ENCODE measurements at regions not wholly inside any gene's neighbourhood (a gene's known extent, or its start where the extent isn't known, plus 50 kb on each side); places are given as distances from the start of the nearest gene placed in this dataset.

GRCh38 chr10:10437886-10438285 lies 579.8 kb upstream of the CELF2 start:
- TF ChIP-seq SUZ12 (IDR thresholded peaks at IDR 0.05; ENCODE audit: extremely low read depth, insufficient read depth, insufficient read length) (no peak), YY1 (IDR thresholded peaks at IDR 0.05; ENCODE audit: insufficient read depth, insufficient read length) (no peak), ZNF274 (IDR thresholded peaks at IDR 0.05; ENCODE audit: low read depth, low read length) (no peak)
